A673 (cell line): ENCODE measurements at regions not wholly inside any gene's neighbourhood (a gene's known extent, or its start where the extent isn't known, plus 50 kb on each side); places are given as distances from the start of the nearest gene placed in this dataset.

ENCODE experiments used
- BruUV-seq: library from RNA; stranded (reverse); fragments of 400-500 nt; replicated peaks from 2 replicates; lab custom pipeline; 2021; lab: Mats Ljungman, UMichigan
- CTCF ChIA-PET: fragments of 300-600 bp; sonication (Branson Sonifier 250); formaldehyde crosslinking; loops from one replicate; lab custom pipeline; 2022; ENCODE audit warnings: antibody characterized with exemption; lab: Charles Lee
- POLR2A ChIA-PET: fragments of 300-600 bp; sonication (Branson Sonifier 250); formaldehyde crosslinking; loops from one replicate; lab custom pipeline; 2022; ENCODE audit warnings: antibody characterized with exemption; ENCODE audit not compliant: low non-redundant PET; lab: Charles Lee
- DNase-seq: peaks from one replicate; pipeline ENCODE4 v3.0.0-alpha.2; 2015; ENCODE audit warnings: low spot score
- H3K27ac ChIP-seq: fragments of 200-600 bp; sonication (generic); 2 replicates; pipeline ENCODE4 v1.5.1; 2016; ENCODE audit warnings: mixed run types, low read depth, mild to moderate bottlenecking, mixed read lengths, antibody characterized with exemption, low read length; ENCODE audit not compliant: poor library complexity, severe bottlenecking
- H3K27me3 ChIP-seq: fragments of 200-600 bp; sonication (generic); replicated peaks from 2 replicates; pipeline ENCODE4 v1.6.1; 2017; ENCODE audit warnings: mixed run types, low read depth, mild to moderate bottlenecking, mixed read lengths, antibody characterized with exemption, low read length; ENCODE audit not compliant: insufficient read depth, poor library complexity
- H3K36me3 ChIP-seq: fragments of 200-600 bp; sonication (generic); 2 replicates; pipeline ENCODE4 v1.6.1; 2016; ENCODE audit warnings: mixed run types, mild to moderate bottlenecking, mixed read lengths, antibody characterized with exemption, low read length; ENCODE audit not compliant: insufficient read depth, poor library complexity, severe bottlenecking
- H3K4me1 ChIP-seq: fragments of 200-600 bp; sonication (generic); 2 replicates; pipeline ENCODE4 v1.6.1; 2017; ENCODE audit warnings: mixed run types, mild to moderate bottlenecking, mixed read lengths, antibody characterized with exemption, low read length; ENCODE audit not compliant: insufficient read depth, poor library complexity, severe bottlenecking
- H3K4me3 ChIP-seq: fragments of 200-600 bp; sonication (generic); 2 replicates; pipeline ENCODE4 v1.5.1; 2016; ENCODE audit warnings: low read depth, mixed run types, mild to moderate bottlenecking, mixed read lengths, low read length; ENCODE audit not compliant: poor library complexity, severe bottlenecking
- H3K9me3 ChIP-seq: fragments of 200-600 bp; sonication (generic); 2 replicates; pipeline ENCODE4 v1.6.1; 2016; ENCODE audit warnings: mixed run types, low read depth, mild to moderate bottlenecking, mixed read lengths, antibody characterized with exemption, low read length; ENCODE audit not compliant: poor library complexity, severe bottlenecking
- CTCF ChIP-seq: fragments of 300-800, 200-600 bp; sonication (generic); conservative IDR thresholded peaks from 2 replicates; pipeline ENCODE4 v1.5.1; 2017; ENCODE audit warnings: low read depth, mild to moderate bottlenecking, antibody characterized with exemption, low read length, moderate library complexity, mixed read lengths
- EZH2 ChIP-seq: fragments of 200-600 bp; sonication (generic); IDR thresholded peaks from 2 replicates; pipeline ENCODE4 v1.6.1; 2017; ENCODE audit warnings: borderline replicate concordance, low read depth, mild to moderate bottlenecking, mixed read lengths, antibody characterized with exemption, low read length; ENCODE audit not compliant: poor library complexity, severe bottlenecking
- intact Hi-C: fragments of 100-400 bp; cut with micrococcal nuclease; formaldehyde crosslinking; loops from one replicate; pipeline ENCODE4 v1.10.0; 2022; ENCODE audit not compliant: unreplicated experiment

DNA sequence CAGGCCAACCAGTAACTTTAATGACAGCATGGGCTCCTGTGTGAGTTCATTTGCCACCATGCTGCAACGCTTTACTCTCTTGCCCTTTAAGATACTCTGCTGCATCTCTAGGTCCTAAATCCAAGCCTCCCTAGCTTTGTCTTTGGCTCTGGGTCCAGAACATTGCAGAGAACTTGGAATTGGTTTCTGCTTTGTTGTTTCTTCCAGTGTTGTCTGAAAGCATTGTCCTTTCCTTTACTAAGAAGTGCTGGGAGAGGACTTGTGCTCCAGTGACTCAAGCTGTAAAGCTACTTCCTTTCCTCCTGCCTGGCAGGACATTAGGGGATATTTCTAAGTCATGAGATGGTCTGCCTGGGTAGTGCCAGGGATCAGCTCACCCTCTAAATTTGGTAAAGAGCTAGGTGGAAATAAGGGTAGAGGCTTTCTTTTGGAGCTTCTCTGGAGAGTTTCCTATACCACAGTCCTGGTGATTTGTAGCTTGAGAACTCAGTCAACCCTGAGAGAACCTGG, 202.5 kb upstream of the CADM1 start:
- ChIA-PET CTCF (interaction anchor here (0.7 kb wide), 1 partner anchor 188 kb away, joined by 3 read pairs; no protein-coding TSS in a partner anchor), POLR2A (no interaction called here)
- intact Hi-C loops: no loop called here
- Histone ChIP-seq H3K4me1 (no peaks in the 10 kb centered on the region), H3K36me3 (no peaks in the 10 kb centered on the region), H3K4me3 (no peak overlapping the region), H3K27me3 (no peaks in the 10 kb centered on the region), H3K9me3 (no peaks in the 10 kb centered on the region), H3K27ac (no peak overlapping the region)
- TF ChIP-seq EZH2: no peak
- no peak for TF ChIP-seq CTCF
- no TSS peak for BruUV-seq
- DNase-seq: no peak

DNA sequence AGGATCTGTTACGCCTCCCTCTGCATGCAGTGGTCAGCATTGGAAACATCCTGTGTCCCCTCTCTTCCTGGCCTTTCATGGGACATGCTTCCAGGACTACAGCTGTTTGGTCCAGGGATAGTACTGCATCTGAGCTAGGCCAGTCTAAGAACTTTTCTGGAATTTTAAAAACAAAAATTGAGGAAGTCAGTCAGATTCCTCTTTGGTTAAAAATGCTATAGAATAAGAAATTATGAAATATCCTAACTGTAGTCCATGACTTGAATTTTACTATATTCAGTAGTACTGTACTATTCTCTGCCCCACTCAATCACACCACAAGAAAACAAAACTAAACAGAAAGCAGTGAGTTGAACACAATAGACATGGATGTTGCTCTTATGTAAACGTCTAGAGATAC, 201.0 kb upstream of the CADM1 start:
- intact Hi-C loops: no loop called here

DNA sequence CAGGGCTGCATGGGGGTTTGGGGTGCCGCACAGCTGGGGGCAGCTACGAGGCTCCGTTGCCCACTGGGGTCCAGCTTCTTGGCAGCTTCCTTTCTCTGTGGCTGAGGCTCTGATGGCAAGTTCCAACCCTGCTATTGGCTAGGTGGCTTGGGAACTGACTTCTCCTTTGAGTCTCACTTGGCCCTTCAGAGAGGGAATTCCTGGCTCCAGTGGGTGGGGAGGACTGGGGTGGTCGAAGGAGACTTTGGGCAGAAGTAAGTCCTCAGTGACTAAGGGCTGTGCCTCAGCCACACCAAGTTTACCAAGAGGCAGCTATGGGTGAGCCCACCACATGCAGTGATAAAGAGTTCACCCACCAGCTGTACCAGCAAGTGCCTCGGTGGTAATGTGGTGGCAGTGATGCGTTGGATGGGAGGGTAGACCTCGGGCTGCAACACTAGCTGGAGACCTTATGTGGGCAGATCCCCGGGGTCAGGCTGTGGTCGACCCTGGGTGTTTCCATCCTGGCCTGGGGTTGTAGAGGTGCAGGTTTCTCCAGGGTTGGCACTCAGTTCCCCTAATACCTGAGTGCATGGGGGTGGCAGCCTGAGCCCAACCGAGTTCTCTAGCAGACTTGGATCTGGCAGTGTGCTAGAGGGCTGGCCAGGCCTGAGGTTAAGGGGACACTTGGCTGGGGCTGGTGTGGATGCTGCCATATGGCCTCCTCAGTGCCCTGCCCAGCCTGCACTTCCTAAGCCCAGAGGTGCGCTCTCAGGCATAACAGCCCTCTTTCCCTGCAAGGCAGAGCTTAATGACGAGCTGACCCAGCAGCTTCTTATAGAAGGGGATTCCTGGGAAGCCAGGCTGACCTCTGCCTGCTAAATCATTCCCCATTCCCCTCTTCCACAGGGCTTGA, 197.0 kb upstream of the CADM1 start:
- DNase-seq: no peak
- BruUV-seq: no TSS peak
- intact Hi-C loops: no loop called here
- no peaks in the 10 kb centered on the region for H3K9me3 ChIP-seq
- no peak overlapping the region for H3K27ac ChIP-seq
- no peaks in the 10 kb centered on the region for H3K4me1 ChIP-seq
- ChIA-PET CTCF (no interaction called here), POLR2A (no interaction called here)
- no peaks in the 10 kb centered on the region for H3K36me3 ChIP-seq
- TF ChIP-seq EZH2 (no peak), CTCF (no peak)
- H3K27me3 ChIP-seq: no peaks in the 10 kb centered on the region
- no peak overlapping the region for H3K4me3 ChIP-seq

More for the DNA sequence above, 201.0 kb upstream of the CADM1 start:
- ChIA-PET POLR2A (interaction anchor here (0.6 kb wide), 1 partner anchor 61 kb away, joined by 3 read pairs; no protein-coding TSS in a partner anchor), CTCF (no interaction called here)
- H3K9me3 ChIP-seq: no peaks in the 10 kb centered on the region
- no peaks in the 10 kb centered on the region for H3K36me3 ChIP-seq
- no peaks in the 10 kb centered on the region for H3K4me1 ChIP-seq
- no peak overlapping the region for H3K4me3 ChIP-seq
- H3K27me3 ChIP-seq: no peaks in the 10 kb centered on the region
- no peak overlapping the region for H3K27ac ChIP-seq
- no peak for TF ChIP-seq CTCF
- TF ChIP-seq EZH2: no peak
- no TSS peak for BruUV-seq
- DNase-seq: no peak
